ENCODE measurements at regions not wholly inside any gene's neighbourhood (a gene's known extent, or its start where the extent isn't known, plus 50 kb on each side); places are given as distances from the start of the nearest gene placed in this dataset.

DNA sequence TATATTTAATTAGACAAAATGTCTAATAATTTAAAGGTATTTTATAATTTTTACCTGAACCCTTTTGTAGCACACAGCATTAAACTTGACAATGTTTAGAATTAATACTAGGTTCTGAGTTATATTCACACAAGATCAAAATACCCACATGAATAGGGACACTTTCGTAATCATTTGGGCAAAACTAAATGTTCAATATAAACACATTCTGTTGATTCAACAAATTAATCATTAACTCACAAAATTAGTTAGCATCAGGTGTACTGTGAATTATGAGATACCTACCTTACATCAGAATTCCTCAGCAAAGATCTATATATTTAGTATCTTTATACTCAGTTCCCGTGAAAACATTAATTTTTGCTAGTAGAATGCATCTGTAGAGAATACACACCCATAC is 481.5 kb upstream of the MANEA start:
- FAIRE-seq = no peak
- Histone ChIP-seq H3K27me3 (replicated peaks in 1 of 2; ENCODE audit: control insufficient read depth in 2 of 2, insufficient read depth in 2 of 2, low read length in 1 of 2) (no peaks in the 10 kb centered on the region), H3K4me1 (ENCODE audit: control insufficient read depth, insufficient read depth, low read length) (no peaks in the 10 kb centered on the region), H3K9me3 (replicated peaks; ENCODE audit: control insufficient read depth, insufficient read depth, low read length) (no peaks in the 10 kb centered on the region), H3K27ac (ENCODE audit: control insufficient read depth, insufficient read depth) (no peak overlapping the region), H3K36me3 (ENCODE audit: control insufficient read depth in 2 of 2, insufficient read depth in 2 of 2, low read length in 1 of 2) (no peaks in the 10 kb centered on the region), H4K20me1 (ENCODE audit: control insufficient read depth, insufficient read depth) (no peaks in the 10 kb centered on the region), H3K79me2 (ENCODE audit: control insufficient read depth, insufficient read depth, low read length) (no peaks in the 10 kb centered on the region), H3K9ac (ENCODE audit: control insufficient read depth, insufficient read depth, low read length) (no peak overlapping the region), H2AFZ (ENCODE audit: control insufficient read depth, low read depth, low read length) (no peak overlapping the region), H3K4me3 (no peak overlapping the region), H3K4me2 (ENCODE audit: control insufficient read depth, insufficient read depth) (no peak overlapping the region)
- CTCF ChIA-PET = no interaction called here
- RAD21 ChIA-PET (ENCODE audit: unreplicated experiment) = no interaction called here
- TF ChIP-seq REST (IDR thresholded peaks at IDR 0.05; ENCODE audit: low read depth, low read length) = no peak
- TF ChIP-seq STAT1 (conservative IDR thresholded peaks at IDR 0.05) = no peak
- no peak for TF ChIP-seq CUX1 (IDR thresholded peaks at IDR 0.05; ENCODE audit: insufficient replicate concordance, low read depth, low read length)
- TF ChIP-seq NFYA (IDR thresholded peaks at IDR 0.05; ENCODE audit: borderline replicate concordance, low read depth, low read length) = no peak
- no peak for TF ChIP-seq MEF2A (IDR thresholded peaks at IDR 0.05; ENCODE audit: insufficient read depth, low read depth, low read length)
- no peak for TF ChIP-seq TAF1 (IDR thresholded peaks at IDR 0.05; ENCODE audit: borderline replicate concordance, low read depth, low read length)
- no TSS peak for BruUV-seq (replicated peaks)
- no peak for ATAC-seq
- intact Hi-C loops (cut with micrococcal nuclease; ENCODE audit: unreplicated experiment) (loop anchor here (1.0 kb wide), 1 partner anchor 461 kb away; no protein-coding TSS in a partner anchor), in situ Hi-C loops (cut with MboI) (no loop called here)
- SMC1A ChIA-PET (ENCODE audit: uncharacterized antibody, unreplicated experiment) = no interaction called here
- POLR2A ChIA-PET = no interaction called here
- WGBS (ENCODE audit: insufficient coverage, insufficient replicate concordance, low lambda C conversion rate, missing lambda C conversion rate) = 29% methylated on average over 2 of the region's 2 CpGs
- DNase-seq (ENCODE audit: low read depth, low spot score) = no peak

Measured in GM12878 (cell line).